Urinary bladder (tissue), 3 donors: ENCODE measurements at regions not wholly inside any gene's neighbourhood (a gene's known extent, or its start where the extent isn't known, plus 50 kb on each side); places are given as distances from the start of the nearest gene placed in this dataset.

ENCODE experiments used
- DNase-seq: peaks from one replicate; pipeline ENCODE4 v3.0.0-alpha.2; 2015; ENCODE audit errors: extremely low spot score
- H3K27ac ChIP-seq: one replicate; pipeline ENCODE4 v1.5.1; 2013; ENCODE audit warnings: low read depth, mild to moderate bottlenecking, moderate library complexity
- H3K36me3 ChIP-seq: one replicate; pipeline ENCODE4 v1.6.1; 2013; ENCODE audit warnings: mild to moderate bottlenecking, moderate library complexity; ENCODE audit not compliant: insufficient read depth
- H3K4me1 ChIP-seq: one replicate; pipeline ENCODE4 v1.6.1; 2013; ENCODE audit warnings: mild to moderate bottlenecking, moderate library complexity; ENCODE audit not compliant: insufficient read depth
- H3K4me3 ChIP-seq: one replicate; pipeline ENCODE4 v1.5.1; 2013; ENCODE audit warnings: low read depth, low read length
- WGBS: extraction: QIAGEN DNeasy Blood & Tissue Kit; methylation state at CpG from one replicate; pipeline ENCODE4 v1.1.7; 2013; 5-methylcytosine and 5-hydroxymethylcytosine counted together
- donor health status: healthy with polysubstance abuse.
- donor health status: healthy.

DNA sequence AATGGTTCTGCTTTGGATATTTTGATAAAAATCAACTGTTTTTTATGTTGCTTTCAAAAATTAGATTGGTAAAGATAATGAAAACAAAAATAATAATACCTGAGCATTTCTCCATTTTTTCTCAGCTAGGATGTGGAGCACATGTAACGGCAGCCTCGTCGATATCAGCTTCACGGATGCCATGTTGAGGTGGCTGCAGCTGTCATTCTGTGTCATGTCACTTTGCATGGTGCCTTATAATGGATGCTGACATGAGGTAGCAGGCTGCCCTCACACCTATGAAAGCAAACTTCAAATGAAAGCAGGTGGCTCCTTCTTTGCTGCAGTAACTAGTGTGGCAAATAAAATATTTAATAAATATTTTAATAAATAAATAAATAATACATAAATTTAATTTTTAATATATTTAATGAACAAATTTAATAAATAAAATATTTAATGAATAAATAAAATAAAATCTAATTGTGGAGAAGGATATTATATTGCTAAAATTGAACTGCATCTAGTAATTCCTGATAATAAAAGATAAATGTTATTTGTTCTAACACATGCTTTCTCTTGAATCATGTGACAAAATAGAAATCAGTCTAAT lies 955.7 kb upstream of the SLC10A2 start:
- WGBS: 97% methylated on average over 4 of the region's 4 CpGs
- Histone ChIP-seq H3K4me3 (no peak overlapping the region), H3K36me3 (no peaks in the 10 kb centered on the region), H3K4me1 (no peaks in the 10 kb centered on the region), H3K27ac (no peak overlapping the region)
- DNase-seq: no peak

DNA sequence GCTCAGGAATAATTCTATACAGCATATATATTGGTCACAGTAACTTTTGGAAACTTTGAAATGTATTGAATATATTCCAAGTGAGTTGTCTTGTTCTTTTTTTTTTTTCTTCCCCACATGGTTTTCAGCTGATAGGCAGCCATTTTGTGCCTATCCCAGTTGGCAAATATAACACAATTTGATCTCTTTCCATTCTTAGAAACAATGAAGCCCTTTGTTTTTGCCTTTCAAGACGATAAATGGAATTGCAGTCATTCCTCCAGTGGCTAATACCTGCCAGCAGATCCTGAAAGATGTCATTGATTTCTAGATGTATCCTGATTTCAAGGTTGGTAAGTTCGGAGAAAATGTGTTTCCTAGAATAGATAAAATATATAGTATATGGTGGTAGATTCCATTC lies 951.1 kb upstream of the SLC10A2 start:
- Histone ChIP-seq H3K27ac (no peak overlapping the region), H3K4me3 (no peak overlapping the region), H3K4me1 (no peaks in the 10 kb centered on the region), H3K36me3 (no peaks in the 10 kb centered on the region)
- DNase-seq: no peak
- WGBS: 91% methylated on average over 2 of the region's 2 CpGs

DNA sequence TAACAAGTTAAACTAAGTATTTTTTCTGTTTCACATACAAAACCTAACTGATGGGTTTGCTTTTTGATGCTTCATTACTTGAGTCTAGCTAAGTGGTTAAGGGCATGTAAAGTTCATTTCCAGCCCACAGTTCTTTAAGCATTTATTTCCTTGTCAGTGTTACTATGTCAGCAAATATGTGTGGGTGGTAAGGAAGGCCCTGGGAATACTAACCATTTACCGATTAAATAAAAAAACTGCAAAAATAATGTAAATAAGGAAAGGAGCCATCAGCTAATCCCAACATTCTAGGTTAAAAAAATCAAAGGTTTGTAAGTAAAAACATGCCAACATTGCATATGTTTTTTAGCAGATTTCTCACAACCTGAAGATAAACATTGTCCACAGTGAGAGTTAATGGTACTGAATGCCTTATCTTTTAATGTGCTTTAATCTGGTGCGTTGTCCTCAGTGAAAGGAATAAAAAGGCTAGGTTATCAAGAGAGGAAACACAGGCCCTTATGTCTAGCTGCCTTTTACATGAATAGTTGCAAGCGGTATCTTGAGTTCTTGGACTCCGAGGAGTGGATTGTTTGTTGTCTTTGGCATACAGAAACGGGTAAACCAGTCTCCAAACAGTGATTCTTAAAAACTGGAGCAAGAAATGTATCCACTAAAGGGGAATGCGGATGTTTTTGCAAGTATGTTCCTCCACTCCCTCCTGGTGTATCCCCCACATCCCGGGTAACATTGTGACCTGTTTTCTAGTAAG lies 949.6 kb upstream of the SLC10A2 start:
- DNase-seq: no peak
- no peaks in the 10 kb centered on the region for H3K36me3 ChIP-seq
- 35% methylated on average over 7 of the region's 7 CpGs for WGBS
- H3K27ac ChIP-seq: no peak overlapping the region
- no peak overlapping the region for H3K4me3 ChIP-seq
- H3K4me1 ChIP-seq: no peaks in the 10 kb centered on the region

DNA sequence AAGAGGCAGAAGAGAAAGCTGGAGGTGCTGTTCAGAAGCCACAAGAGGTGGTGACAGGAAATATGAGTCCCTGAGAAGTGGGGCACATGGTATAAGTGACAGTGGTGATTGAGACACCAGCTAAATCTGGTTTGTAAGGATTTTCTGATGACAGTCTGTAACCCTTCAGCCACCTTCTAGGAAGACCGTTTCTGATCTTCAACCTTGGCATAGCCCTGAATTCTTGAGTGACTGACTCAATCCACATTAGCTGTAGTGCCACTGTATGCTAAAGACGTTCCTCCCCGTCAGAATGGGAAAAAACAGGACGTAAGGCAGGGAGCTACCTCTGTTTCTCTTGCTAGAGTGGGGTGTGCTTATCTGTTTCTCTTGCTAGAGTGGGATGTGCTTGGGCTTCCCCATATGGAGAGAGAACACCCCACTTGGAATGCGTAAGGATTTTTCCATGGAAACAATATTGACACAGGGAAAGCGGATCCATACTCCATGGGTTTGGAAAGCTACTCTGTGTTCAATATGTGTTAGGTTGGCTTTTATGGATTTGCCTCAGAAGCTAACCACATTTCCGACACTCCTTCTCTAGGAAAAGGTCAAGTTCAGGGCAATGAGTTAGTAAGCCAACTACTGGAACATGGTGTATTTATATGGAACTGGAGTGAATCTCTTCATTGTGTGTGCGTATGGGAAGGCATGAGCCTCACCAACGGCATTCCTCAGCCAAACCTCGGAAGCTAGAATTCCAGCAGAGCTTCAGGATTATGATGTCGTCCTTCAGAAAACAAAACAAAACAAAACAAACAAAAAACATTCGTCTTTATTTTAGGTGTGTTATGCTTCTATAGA lies 948.8 kb upstream of the SLC10A2 start:
- no peaks in the 10 kb centered on the region for H3K4me1 ChIP-seq
- no peak overlapping the region for H3K27ac ChIP-seq
- no peak overlapping the region for H3K4me3 ChIP-seq
- DNase-seq: no peak
- WGBS: 75% methylated on average over 12 of the region's 12 CpGs
- no peaks in the 10 kb centered on the region for H3K36me3 ChIP-seq

DNA sequence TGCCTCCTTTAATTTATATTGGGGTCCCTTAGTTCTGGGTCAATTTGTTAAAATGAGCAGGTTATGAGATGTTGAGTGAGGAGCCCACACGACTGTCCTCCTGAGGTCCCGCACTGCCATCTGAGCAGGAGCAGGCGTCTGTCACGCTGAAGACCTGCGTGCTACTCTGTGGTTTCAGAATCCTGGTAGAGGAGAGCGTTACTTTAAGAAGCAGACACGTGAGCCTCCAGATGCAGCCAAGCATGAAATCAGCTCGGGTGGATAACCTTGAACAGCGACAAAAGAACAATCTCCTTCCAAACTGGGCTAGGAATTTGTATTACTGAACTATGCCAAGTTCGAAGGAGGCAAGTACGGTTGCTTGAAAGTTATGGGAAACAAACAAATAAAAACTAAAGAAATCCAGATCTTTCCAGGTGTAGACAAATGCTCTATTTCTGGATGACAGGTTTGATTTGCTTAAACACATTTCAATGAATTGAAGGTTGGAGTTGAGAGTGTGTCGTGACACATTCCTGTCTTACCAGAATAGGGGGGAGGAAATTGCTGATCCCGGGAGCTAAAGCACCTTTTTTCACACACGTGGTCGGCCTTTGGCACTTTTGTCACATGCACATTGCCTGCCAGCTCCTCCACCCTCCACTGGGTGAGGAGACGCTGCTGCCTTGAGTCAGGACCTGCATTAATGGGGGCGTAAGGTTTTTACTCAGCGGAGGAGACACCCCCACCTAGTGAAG lies 945.5 kb upstream of the SLC10A2 start:
- Histone ChIP-seq H3K4me3 (no peak overlapping the region), H3K36me3 (no peaks in the 10 kb centered on the region), H3K4me1 (no peaks in the 10 kb centered on the region), H3K27ac (no peak overlapping the region)
- 44% methylated on average over 18 of the region's 18 CpGs for WGBS
- DNase-seq: no peak

DNA sequence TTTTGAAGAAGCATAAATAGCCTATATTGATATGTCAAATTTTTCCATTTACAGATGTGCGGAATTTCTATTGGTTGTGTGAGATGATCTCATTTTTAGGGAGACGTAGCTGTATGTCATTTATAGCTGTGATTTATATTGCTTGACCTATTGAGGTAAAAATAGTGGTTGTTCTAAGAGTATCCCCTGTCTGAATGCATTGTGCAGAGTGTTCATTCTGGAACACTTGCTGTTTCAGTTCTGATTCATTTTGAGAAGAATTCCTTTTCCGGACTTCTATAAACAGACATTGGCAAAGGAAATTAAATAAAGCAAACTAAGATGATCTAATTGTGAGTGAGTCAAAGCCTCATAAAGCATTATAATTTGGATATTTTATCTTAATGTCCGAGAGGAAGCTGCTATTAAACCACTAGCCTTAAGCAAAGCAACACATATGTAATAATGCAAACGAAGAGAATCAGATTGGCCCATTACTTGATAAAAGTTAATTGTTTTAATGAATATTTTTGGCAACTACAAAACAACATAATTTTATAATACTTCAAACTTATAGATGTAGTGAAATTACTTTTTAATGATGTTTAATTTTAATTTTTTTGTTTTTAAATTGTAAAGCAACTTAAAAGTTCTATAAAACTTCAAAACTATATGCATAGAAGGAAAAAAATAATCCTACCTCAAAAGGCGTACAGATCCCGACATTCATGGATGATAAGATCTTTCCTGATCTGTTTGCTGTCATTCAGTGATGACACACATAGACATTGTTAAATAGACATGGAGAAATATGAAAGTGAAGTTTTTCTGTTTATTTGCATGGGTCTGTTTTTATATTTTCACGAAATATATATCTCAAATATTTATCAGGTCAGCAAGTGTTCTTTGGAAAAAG lies 942.6 kb upstream of the SLC10A2 start:
- no peak for DNase-seq
- no peak overlapping the region for H3K4me3 ChIP-seq
- no peaks in the 10 kb centered on the region for H3K36me3 ChIP-seq
- 42% methylated on average over 8 of the region's 8 CpGs for WGBS
- H3K4me1 ChIP-seq: no peaks in the 10 kb centered on the region
- H3K27ac ChIP-seq: no peak overlapping the region

DNA sequence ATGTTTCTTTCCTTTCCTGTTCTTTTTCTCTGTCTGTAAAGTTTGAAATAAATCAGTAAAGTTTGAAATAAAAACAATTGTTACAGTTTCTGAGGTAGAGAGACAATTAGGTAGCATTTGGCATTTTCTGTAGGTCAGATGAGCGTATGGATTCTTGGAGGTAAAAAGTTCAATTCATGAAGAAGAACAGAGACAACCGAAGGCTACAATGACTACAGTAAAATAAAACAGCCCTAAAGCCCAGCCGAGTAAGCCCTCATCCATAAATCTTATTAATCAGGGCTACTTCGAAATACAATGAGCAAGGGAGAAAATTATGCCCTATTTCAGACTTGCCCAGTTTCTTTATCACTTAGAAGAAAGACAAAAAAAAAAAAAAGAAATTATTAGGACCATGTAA lies 941.9 kb upstream of the SLC10A2 start:
- 33% methylated on average over 4 of the region's 4 CpGs for WGBS
- no peaks in the 10 kb centered on the region for H3K36me3 ChIP-seq
- H3K27ac ChIP-seq: no peak overlapping the region
- no peaks in the 10 kb centered on the region for H3K4me1 ChIP-seq
- DNase-seq: no peak
- H3K4me3 ChIP-seq: no peak overlapping the region

DNA sequence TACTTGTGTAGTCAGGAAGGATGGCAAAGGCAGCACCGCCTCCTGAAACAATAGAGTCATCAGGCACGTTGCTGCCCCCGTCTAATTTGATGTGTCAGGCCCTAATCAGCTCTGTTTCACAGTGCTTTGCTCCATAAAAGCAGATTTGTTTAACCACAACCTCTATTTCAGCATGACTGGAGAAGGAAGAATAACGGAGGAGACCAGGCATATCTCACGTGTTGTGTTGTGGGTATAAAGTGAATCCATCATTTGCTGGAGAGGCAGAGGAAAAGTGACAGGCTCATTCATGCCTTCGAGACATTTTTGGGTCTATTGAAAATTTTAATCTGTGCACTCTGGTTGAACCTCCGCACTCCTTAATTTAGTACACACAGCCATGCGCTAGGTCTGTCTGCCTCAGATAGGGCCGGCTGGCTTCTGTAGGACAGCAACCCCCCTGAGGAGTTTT lies 940.4 kb upstream of the SLC10A2 start:
- H3K4me3 ChIP-seq: no peak overlapping the region
- H3K36me3 ChIP-seq: no peaks in the 10 kb centered on the region
- whole genome bisulfite sequencing: 76% methylated on average over 9 of the region's 9 CpGs
- no peak for DNase-seq
- no peaks in the 10 kb centered on the region for H3K4me1 ChIP-seq
- no peak overlapping the region for H3K27ac ChIP-seq

DNA sequence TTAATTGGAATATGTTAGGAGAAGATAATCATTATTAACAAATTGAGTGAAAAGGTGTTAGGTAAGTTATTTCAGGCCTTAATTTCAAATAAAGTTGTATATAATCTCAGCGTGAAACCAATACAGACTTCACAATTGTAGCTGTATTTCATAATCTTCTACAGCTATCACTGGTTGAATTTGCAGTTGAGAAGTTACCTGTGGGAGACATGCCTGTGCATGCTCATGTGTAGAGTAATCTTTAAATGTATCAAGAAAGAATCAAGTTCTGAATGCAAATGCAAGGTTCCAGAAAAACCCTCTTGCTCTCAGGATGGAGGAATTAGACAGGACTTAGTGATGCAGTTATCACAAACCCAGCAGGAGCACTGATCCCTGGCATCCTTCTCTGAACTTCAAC lies 938.4 kb upstream of the SLC10A2 start:
- Histone ChIP-seq H3K27ac (no peak overlapping the region), H3K4me1 (no peaks in the 10 kb centered on the region), H3K4me3 (no peak overlapping the region), H3K36me3 (no peaks in the 10 kb centered on the region)
- WGBS: 92% methylated on average over 1 of the region's 1 CpG
- no peak for DNase-seq

DNA sequence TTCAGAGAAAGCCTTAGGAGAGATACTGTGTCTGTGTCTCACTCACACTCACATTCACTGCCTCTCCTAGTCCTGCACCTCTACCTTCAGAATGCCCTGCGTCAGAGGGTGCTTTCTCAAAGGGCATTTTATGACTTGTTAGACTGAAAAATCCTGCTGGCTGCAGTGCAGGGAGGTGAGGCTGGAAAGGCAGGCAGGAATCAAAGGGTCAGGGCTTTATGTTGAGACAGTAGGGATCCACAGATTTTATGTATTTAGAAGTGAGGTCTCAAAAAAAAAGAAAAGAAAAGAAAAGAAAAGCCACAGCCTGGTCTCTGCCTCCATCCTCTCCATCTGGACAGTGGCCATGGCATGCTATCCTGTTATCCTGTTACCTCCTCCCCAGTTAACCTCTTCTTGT lies 936.0 kb upstream of the SLC10A2 start:
- Histone ChIP-seq H3K4me3 (no peak overlapping the region), H3K4me1 (no peaks in the 10 kb centered on the region), H3K36me3 (no peaks in the 10 kb centered on the region), H3K27ac (no peak overlapping the region)
- 40% methylated on average over 1 of the region's 1 CpG for WGBS
- DNase-seq: no peak

DNA sequence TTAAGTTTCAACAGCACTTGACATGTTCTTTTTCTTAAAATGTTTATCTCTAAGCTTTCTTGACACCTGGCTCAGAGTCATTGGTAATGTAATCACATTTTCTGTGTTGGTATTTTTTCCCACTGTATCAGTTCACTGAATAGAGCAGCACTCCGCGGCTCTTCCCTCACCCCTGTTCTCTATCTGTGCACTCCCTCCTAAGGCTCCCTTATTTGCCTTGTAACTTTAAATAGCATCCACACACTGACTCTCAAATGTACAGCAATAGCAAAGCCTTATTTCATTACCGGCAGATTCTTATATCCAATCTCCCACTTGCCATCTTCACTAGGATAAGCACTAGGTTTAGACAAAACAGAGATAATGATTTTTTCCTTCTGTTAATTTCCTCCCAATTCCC lies 935.5 kb upstream of the SLC10A2 start:
- H3K27ac ChIP-seq: no peak overlapping the region
- WGBS: 27% methylated on average over 3 of the region's 3 CpGs
- no peaks in the 10 kb centered on the region for H3K4me1 ChIP-seq
- DNase-seq: no peak
- H3K4me3 ChIP-seq: no peak overlapping the region
- H3K36me3 ChIP-seq: no peaks in the 10 kb centered on the region

DNA sequence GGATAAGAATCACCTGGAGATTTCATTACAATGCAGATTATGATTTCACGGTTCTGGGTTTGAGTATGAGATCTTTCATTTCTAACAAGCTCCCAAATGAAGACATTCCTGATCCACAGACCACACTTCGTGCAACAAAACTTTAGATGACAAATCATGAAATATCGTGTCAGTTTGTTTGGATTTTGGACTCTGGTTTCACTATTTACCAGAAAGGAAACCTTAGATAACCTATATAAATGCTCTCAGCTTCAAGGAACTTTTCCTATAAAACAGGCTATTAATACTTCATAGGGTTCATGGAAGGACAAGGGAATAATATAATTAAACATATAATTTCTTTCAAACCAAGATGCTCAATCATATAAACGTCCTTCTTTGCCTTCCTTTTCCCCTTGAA lies 930.5 kb upstream of the SLC10A2 start:
- Histone ChIP-seq H3K4me3 (no peak overlapping the region), H3K4me1 (peaks cover 1% of the 10 kb centered on the region), H3K36me3 (no peaks in the 10 kb centered on the region), H3K27ac (no peak overlapping the region)
- DNase-seq: no peak
- WGBS: 35% methylated on average over 4 of the region's 4 CpGs

DNA sequence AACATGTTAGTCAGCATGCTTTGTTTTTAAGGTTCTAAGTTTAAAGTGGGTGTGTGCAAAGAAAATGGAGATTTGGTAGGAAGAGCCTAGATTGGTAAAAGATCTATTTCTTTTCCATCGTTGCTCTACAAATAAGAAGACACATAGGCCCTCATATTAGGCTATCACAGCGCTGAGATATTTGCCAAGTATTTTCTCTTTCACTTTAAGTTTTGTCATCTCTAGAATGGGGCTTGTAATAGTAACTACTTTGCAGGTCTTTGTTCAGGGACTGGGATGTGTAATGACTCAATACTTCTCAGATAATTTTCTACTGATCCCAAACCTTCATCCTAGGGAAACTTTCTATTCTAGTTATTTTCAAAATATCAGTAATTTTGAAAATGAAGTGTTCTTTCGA lies 917.7 kb upstream of the SLC10A2 start:
- 97% methylated on average over 3 of the region's 3 CpGs for WGBS
- no peaks in the 10 kb centered on the region for H3K36me3 ChIP-seq
- no peak overlapping the region for H3K4me3 ChIP-seq
- DNase-seq: no peak
- H3K4me1 ChIP-seq: no peaks in the 10 kb centered on the region
- no peak overlapping the region for H3K27ac ChIP-seq
